ENCODE measurements at regions not wholly inside any gene's neighbourhood (a gene's known extent, or its start where the extent isn't known, plus 50 kb on each side); places are given as distances from the start of the nearest gene placed in this dataset.

DNA sequence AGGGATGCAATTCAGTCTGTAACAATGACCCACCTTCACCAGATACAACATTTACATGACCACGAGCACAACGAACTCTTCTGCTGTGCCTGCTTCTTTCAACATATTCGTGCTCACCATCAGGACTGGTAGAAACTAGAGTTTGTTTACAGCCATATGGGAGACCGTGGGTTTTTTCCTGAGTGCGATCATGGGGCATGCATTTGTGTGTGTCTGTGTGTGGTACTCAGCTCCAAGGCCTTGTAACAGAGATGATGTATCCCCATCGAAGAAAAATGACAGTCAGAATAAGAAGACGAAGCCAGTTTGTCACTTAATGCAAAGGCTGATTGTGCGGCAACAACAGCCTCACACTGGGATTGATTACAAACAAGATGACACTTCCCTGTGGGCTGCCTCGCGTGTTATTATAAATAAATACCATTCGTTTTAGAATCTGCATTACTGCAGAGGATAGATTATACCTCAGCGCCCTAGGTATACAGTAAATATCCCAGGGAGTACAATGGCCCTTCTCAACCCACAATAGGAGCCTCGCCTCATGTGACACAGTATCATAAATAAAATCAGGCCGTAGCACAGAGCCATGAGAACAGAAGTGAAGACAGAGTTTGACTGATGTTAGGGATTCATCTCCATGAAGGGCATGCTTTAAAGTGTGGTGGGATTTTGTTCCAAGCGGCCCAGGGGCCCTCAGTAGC is 97.3 kb upstream of the NOCT start:
- H3K9me3 ChIP-seq (ENCODE audit: low read length): no peaks in the 10 kb centered on the region
- H3K27ac ChIP-seq (ENCODE audit: low read length): no peak overlapping the region
- no peaks in the 10 kb centered on the region for H3K9me2 ChIP-seq (replicated peaks; ENCODE audit: insufficient read depth, low read length)
- no peak overlapping the region for H3K4me3 ChIP-seq (ENCODE audit: low read length)
- H3K27me3 ChIP-seq (ENCODE audit: low read length): no peaks in the 10 kb centered on the region
- no peaks in the 10 kb centered on the region for H3K4me1 ChIP-seq (ENCODE audit: low read length)
- H3K4me2 ChIP-seq (ENCODE audit: low read depth, low read length, poor library complexity, severe bottlenecking): no peak overlapping the region
- no peak overlapping the region for H3K9ac ChIP-seq (ENCODE audit: low read length)
- no peaks in the 10 kb centered on the region for H4K20me1 ChIP-seq (ENCODE audit: insufficient read depth, low read depth, low read length)
- H2AFZ ChIP-seq (ENCODE audit: low read length): no peak overlapping the region
- no peaks in the 10 kb centered on the region for H3K36me3 ChIP-seq (ENCODE audit: insufficient read depth, low read length)
- H3K79me2 ChIP-seq (ENCODE audit: low read length): no peaks in the 10 kb centered on the region
- DNase-seq: no peak

GRCh38 chr4:138916763-138917162 is 98.8 kb upstream of the NOCT start:
- H3K27ac ChIP-seq (ENCODE audit: low read length): no peak overlapping the region
- H3K9ac ChIP-seq (ENCODE audit: low read length): no peak overlapping the region
- no peaks in the 10 kb centered on the region for H3K9me2 ChIP-seq (replicated peaks; ENCODE audit: insufficient read depth, low read length)
- no peaks in the 10 kb centered on the region for H3K9me3 ChIP-seq (ENCODE audit: low read length)
- H3K36me3 ChIP-seq (ENCODE audit: insufficient read depth, low read length): no peaks in the 10 kb centered on the region
- no peak overlapping the region for H3K4me3 ChIP-seq (ENCODE audit: low read length)
- H3K27me3 ChIP-seq (ENCODE audit: low read length): no peaks in the 10 kb centered on the region
- H2AFZ ChIP-seq (ENCODE audit: low read length): no peak overlapping the region
- no peaks in the 10 kb centered on the region for H3K79me2 ChIP-seq (ENCODE audit: low read length)
- no peak for DNase-seq
- no peaks in the 10 kb centered on the region for H4K20me1 ChIP-seq (ENCODE audit: insufficient read depth, low read depth, low read length)
- H3K4me2 ChIP-seq (ENCODE audit: low read depth, low read length, poor library complexity, severe bottlenecking): no peak overlapping the region
- H3K4me1 ChIP-seq (ENCODE audit: low read length): no peaks in the 10 kb centered on the region

- Histone ChIP-seq H4K20me1 (ENCODE audit: insufficient read depth, low read depth, low read length) (no peaks in the 10 kb centered on the region), H3K27ac (ENCODE audit: low read length) (no peak overlapping the region), H2AFZ (ENCODE audit: low read length) (no peak overlapping the region), H3K4me2 (ENCODE audit: low read depth, low read length, poor library complexity, severe bottlenecking) (no peak overlapping the region), H3K79me2 (ENCODE audit: low read length) (no peaks in the 10 kb centered on the region), H3K9me3 (ENCODE audit: low read length) (no peaks in the 10 kb centered on the region), H3K36me3 (ENCODE audit: insufficient read depth, low read length) (no peaks in the 10 kb centered on the region), H3K9ac (ENCODE audit: low read length) (no peak overlapping the region), H3K4me1 (ENCODE audit: low read length) (no peaks in the 10 kb centered on the region), H3K27me3 (ENCODE audit: low read length) (no peaks in the 10 kb centered on the region), H3K9me2 (replicated peaks; ENCODE audit: insufficient read depth, low read length) (no peaks in the 10 kb centered on the region), H3K4me3 (ENCODE audit: low read length) (no peak overlapping the region)
- no peak for DNase-seq
Observed at GRCh38 chr4:138915756-138916155, 99.8 kb upstream of the NOCT start.

DNA sequence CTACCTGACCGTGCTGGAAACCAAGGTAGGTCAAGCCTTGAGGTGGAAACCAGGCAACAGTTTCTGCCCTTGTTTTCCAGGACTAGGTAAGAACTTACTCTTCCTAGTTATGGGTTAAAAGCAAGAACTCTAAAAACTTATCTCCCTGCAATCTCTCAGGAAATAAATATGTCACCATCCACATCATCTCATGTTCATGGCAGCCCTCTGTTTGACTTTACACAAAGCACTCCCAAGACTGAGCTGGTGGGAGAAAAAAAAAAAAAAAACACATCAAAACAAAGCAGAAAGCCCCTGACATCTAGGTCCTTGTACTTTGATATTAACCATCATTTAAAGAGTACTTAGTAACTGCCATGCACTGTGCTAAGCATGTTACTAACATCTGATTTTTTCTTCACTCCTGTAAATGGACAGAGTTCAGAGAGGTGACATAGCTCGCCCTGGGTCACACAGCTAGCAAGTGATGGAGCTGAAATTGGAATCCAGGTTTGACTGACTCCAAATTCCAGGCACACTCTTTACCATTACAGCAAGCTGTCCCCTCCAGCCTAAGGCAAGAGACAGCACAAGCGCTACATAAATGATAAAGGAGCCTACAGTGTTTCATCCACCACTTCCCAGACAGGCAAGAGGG is 102.8 kb upstream of the NOCT start:
- Histone ChIP-seq H3K4me3 (ENCODE audit: low read length) (no peak overlapping the region), H3K4me2 (ENCODE audit: low read depth, low read length, poor library complexity, severe bottlenecking) (no peak overlapping the region), H2AFZ (ENCODE audit: low read length) (no peak overlapping the region), H3K4me1 (ENCODE audit: low read length) (no peaks in the 10 kb centered on the region), H3K79me2 (ENCODE audit: low read length) (no peaks in the 10 kb centered on the region), H3K9me2 (replicated peaks; ENCODE audit: insufficient read depth, low read length) (no peaks in the 10 kb centered on the region), H3K27ac (ENCODE audit: low read length) (no peak overlapping the region), H3K9me3 (ENCODE audit: low read length) (no peaks in the 10 kb centered on the region), H4K20me1 (ENCODE audit: insufficient read depth, low read depth, low read length) (no peaks in the 10 kb centered on the region), H3K36me3 (ENCODE audit: insufficient read depth, low read length) (no peaks in the 10 kb centered on the region), H3K9ac (ENCODE audit: low read length) (no peak overlapping the region), H3K27me3 (ENCODE audit: low read length) (no peaks in the 10 kb centered on the region)
- no peak for DNase-seq

DNA sequence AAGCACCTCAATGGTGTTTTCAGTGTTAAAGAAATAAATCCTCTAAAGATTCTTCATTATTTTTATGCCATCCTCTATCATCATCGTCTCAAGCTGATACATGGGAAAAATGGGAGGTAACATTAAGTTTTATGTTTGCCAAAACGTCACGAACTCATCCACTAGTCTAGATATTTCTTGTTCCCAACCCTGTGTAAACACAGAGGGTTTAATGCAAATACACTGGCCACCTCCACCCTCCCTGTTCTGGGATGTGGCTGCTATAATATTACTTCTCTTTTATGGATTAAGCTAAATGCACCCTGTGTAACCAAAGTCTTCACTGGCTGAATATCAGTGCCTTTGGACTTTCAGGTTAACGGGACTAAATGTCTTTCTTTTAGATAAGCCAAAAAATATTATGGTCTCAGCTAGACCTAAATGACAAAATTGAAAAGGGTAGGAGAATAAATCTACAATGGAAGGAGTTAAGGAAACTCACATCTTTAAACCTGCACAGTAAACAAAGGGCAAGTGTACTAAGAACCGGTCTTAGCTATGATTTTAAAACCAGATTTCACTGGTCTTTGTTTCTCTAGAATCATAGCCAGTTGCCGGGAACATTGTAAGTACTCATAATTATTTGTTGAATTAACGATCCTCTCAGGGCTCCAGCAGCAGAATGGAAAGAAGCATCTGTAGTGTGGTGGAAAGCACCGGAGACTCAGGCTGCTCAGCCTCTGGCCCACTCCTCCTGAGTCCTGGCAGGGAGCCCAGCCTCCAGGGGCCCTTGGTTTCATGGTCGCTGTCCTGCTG is 103.5 kb upstream of the NOCT start:
- Histone ChIP-seq H3K4me3 (ENCODE audit: low read length) (no peak overlapping the region), H3K27ac (ENCODE audit: low read length) (no peak overlapping the region), H3K9me3 (ENCODE audit: low read length) (no peaks in the 10 kb centered on the region), H3K79me2 (ENCODE audit: low read length) (no peaks in the 10 kb centered on the region), H3K4me2 (ENCODE audit: low read depth, low read length, poor library complexity, severe bottlenecking) (no peak overlapping the region), H3K9me2 (replicated peaks; ENCODE audit: insufficient read depth, low read length) (no peaks in the 10 kb centered on the region), H3K4me1 (ENCODE audit: low read length) (no peaks in the 10 kb centered on the region), H2AFZ (ENCODE audit: low read length) (no peak overlapping the region), H3K9ac (ENCODE audit: low read length) (no peak overlapping the region), H4K20me1 (ENCODE audit: insufficient read depth, low read depth, low read length) (no peaks in the 10 kb centered on the region), H3K36me3 (ENCODE audit: insufficient read depth, low read length) (no peaks in the 10 kb centered on the region), H3K27me3 (ENCODE audit: low read length) (no peaks in the 10 kb centered on the region)
- DNase-seq: no peak

DNA sequence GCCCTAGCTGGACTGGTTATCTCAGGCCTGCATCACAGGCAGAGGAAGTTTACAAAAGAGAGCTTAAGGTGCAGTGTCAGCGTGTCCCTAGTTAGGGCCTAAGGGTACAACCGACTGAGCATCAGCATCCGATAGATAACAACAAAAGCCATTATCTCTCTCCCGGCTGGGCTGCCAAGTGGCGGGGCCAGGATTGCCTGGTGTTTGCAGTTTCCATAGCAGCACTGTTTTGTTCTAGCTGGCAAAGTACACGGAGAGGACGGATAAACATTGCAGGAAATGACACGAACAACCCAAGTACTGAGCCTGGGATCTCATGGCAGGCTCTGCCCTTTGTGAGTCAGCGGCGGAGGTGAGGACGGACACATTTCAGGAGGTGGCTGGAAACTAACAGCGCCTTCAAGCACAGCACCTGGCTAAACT is 104.7 kb upstream of the NOCT start:
- DNase-seq: no peak
- H3K9me2 ChIP-seq (replicated peaks; ENCODE audit: insufficient read depth, low read length): no peaks in the 10 kb centered on the region
- H3K4me2 ChIP-seq (ENCODE audit: low read depth, low read length, poor library complexity, severe bottlenecking): no peak overlapping the region
- H3K27ac ChIP-seq (ENCODE audit: low read length): no peak overlapping the region
- no peaks in the 10 kb centered on the region for H4K20me1 ChIP-seq (ENCODE audit: insufficient read depth, low read depth, low read length)
- no peak overlapping the region for H2AFZ ChIP-seq (ENCODE audit: low read length)
- H3K9ac ChIP-seq (ENCODE audit: low read length): no peak overlapping the region
- no peak overlapping the region for H3K4me3 ChIP-seq (ENCODE audit: low read length)
- H3K36me3 ChIP-seq (ENCODE audit: insufficient read depth, low read length): no peaks in the 10 kb centered on the region
- H3K79me2 ChIP-seq (ENCODE audit: low read length): no peaks in the 10 kb centered on the region
- H3K27me3 ChIP-seq (ENCODE audit: low read length): no peaks in the 10 kb centered on the region
- H3K9me3 ChIP-seq (ENCODE audit: low read length): no peaks in the 10 kb centered on the region
- H3K4me1 ChIP-seq (ENCODE audit: low read length): no peaks in the 10 kb centered on the region

- Histone ChIP-seq H3K27me3 (ENCODE audit: low read length) (no peaks in the 10 kb centered on the region), H4K20me1 (ENCODE audit: insufficient read depth, low read depth, low read length) (no peaks in the 10 kb centered on the region), H3K9ac (ENCODE audit: low read length) (no peak overlapping the region), H3K9me2 (replicated peaks; ENCODE audit: insufficient read depth, low read length) (no peaks in the 10 kb centered on the region), H3K4me3 (ENCODE audit: low read length) (no peak overlapping the region), H3K4me2 (ENCODE audit: low read depth, low read length, poor library complexity, severe bottlenecking) (no peak overlapping the region), H3K4me1 (ENCODE audit: low read length) (no peaks in the 10 kb centered on the region), H2AFZ (ENCODE audit: low read length) (no peak overlapping the region), H3K79me2 (ENCODE audit: low read length) (no peaks in the 10 kb centered on the region), H3K9me3 (ENCODE audit: low read length) (no peaks in the 10 kb centered on the region), H3K36me3 (ENCODE audit: insufficient read depth, low read length) (no peaks in the 10 kb centered on the region), H3K27ac (ENCODE audit: low read length) (no peak overlapping the region)
- no peak for DNase-seq
Observed at GRCh38 chr4:138910195-138910913, 105.2 kb upstream of the NOCT start.

DNA sequence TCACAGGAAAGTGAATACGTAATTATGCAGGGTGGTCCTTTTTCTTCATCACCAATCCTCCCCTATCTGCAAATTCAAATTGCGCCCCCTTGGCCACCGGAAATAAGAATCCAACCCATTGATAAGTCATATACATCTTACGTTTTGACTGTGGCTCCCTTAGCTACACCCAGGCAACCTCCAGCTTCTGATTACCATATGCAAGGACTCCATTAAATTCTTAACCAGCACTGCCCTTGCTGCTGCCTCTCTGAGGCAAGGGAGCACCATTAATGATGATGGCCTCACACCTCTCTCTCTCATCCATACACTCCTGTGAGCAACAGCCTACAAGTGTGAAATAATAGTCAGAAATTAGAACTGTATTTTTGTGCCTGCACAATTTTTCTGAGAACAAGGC is 106.0 kb upstream of the NOCT start:
- Histone ChIP-seq H3K36me3 (ENCODE audit: insufficient read depth, low read length) (no peaks in the 10 kb centered on the region), H3K9me2 (replicated peaks; ENCODE audit: insufficient read depth, low read length) (no peaks in the 10 kb centered on the region), H3K9ac (ENCODE audit: low read length) (no peak overlapping the region), H3K4me2 (ENCODE audit: low read depth, low read length, poor library complexity, severe bottlenecking) (no peak overlapping the region), H4K20me1 (ENCODE audit: insufficient read depth, low read depth, low read length) (no peaks in the 10 kb centered on the region), H3K4me1 (ENCODE audit: low read length) (no peaks in the 10 kb centered on the region), H3K9me3 (ENCODE audit: low read length) (no peaks in the 10 kb centered on the region), H2AFZ (ENCODE audit: low read length) (no peak overlapping the region), H3K27ac (ENCODE audit: low read length) (no peak overlapping the region), H3K4me3 (ENCODE audit: low read length) (no peak overlapping the region), H3K79me2 (ENCODE audit: low read length) (no peaks in the 10 kb centered on the region), H3K27me3 (ENCODE audit: low read length) (no peaks in the 10 kb centered on the region)
- DNase-seq: no peak

Measured in Karpas-422 (cell line).